Activated naive CD4-positive, alpha-beta T cell treated with anti-CD3 and anti-CD28 coated beads, Interleukin-2, amount 50 U/mL, for 24 hours (primary cell): ENCODE measurements at regions not wholly inside any gene's neighbourhood (a gene's known extent, or its start where the extent isn't known, plus 50 kb on each side); places are given as distances from the start of the nearest gene placed in this dataset.

Experiments
- H3K27ac Mint-ChIP-seq: one replicate; pipeline ENCODE4 v1.8.0; 2021; ENCODE audit warnings: mild to moderate bottlenecking, mixed read lengths
- H3K27me3 Mint-ChIP-seq: one replicate; pipeline ENCODE4 v1.8.0; 2021; ENCODE audit warnings: mixed read lengths
- H3K36me3 Mint-ChIP-seq: one replicate; pipeline ENCODE4 v1.8.0; 2021; ENCODE audit warnings: mixed read lengths
- H3K4me1 Mint-ChIP-seq: one replicate; pipeline ENCODE4 v1.8.0; 2021; ENCODE audit warnings: mixed read lengths
- H3K4me3 Mint-ChIP-seq: one replicate; pipeline ENCODE4 v1.8.0; 2021; ENCODE audit warnings: mild to moderate bottlenecking, mixed read lengths
- H3K9me3 Mint-ChIP-seq: one replicate; pipeline ENCODE4 v1.8.0; 2021; ENCODE audit warnings: mixed read lengths

GRCh38 chr15:62719316-62719715, 323.2 kb upstream of the TPM1 start:
- H3K27ac Mint-ChIP-seq, result no peak overlapping the region
- no peaks in the 10 kb centered on the region for H3K9me3 Mint-ChIP-seq
- no peaks in the 10 kb centered on the region for H3K4me1 Mint-ChIP-seq
- H3K4me3 Mint-ChIP-seq, result no peak overlapping the region
- H3K36me3 Mint-ChIP-seq, result no peaks in the 10 kb centered on the region
- no peaks in the 10 kb centered on the region for H3K27me3 Mint-ChIP-seq

GRCh38 chr15:62722237-62722636, 320.3 kb upstream of the TPM1 start:
- H3K27me3 Mint-ChIP-seq, result no peaks in the 10 kb centered on the region
- no peaks in the 10 kb centered on the region for H3K36me3 Mint-ChIP-seq
- no peak overlapping the region for H3K4me3 Mint-ChIP-seq
- H3K4me1 Mint-ChIP-seq, result no peaks in the 10 kb centered on the region
- no peaks in the 10 kb centered on the region for H3K9me3 Mint-ChIP-seq
- H3K27ac Mint-ChIP-seq, result no peak overlapping the region

GRCh38 chr15:62726461-62726860, 316.1 kb upstream of the TPM1 start:
- Mint-ChIP-seq H3K27me3 (peaks cover 8% of the 10 kb centered on the region), H3K36me3 (no peaks in the 10 kb centered on the region), H3K27ac (no peak overlapping the region), H3K4me1 (no peaks in the 10 kb centered on the region), H3K9me3 (peaks cover 7% of the 10 kb centered on the region), H3K4me3 (no peak overlapping the region)

GRCh38 chr15:62727501-62727900, 315.0 kb upstream of the TPM1 start:
- Mint-ChIP-seq H3K4me3 (no peak overlapping the region), H3K27ac (no peak overlapping the region), H3K4me1 (no peaks in the 10 kb centered on the region), H3K36me3 (no peaks in the 10 kb centered on the region), H3K27me3 (peaks cover 12% of the 10 kb centered on the region), H3K9me3 (peaks cover 7% of the 10 kb centered on the region)

- H3K4me3 Mint-ChIP-seq, result no peak overlapping the region
- peaks cover 7% of the 10 kb centered on the region for H3K9me3 Mint-ChIP-seq
- no peak overlapping the region for H3K27ac Mint-ChIP-seq
- no peaks in the 10 kb centered on the region for H3K4me1 Mint-ChIP-seq
- H3K36me3 Mint-ChIP-seq, result no peaks in the 10 kb centered on the region
- peaks cover 16% of the 10 kb centered on the region for H3K27me3 Mint-ChIP-seq
Observed at GRCh38 chr15:62730825-62731224, 311.7 kb upstream of the TPM1 start.

- Mint-ChIP-seq H3K27me3 (peaks cover 16% of the 10 kb centered on the region), H3K4me3 (no peak overlapping the region)
Observed at GRCh38 chr15:62732078-62732477, 310.5 kb upstream of the TPM1 start.

GRCh38 chr15:62734706-62735105, 307.8 kb upstream of the TPM1 start:
- H3K4me1 Mint-ChIP-seq, result no peaks in the 10 kb centered on the region
- no peak overlapping the region for H3K4me3 Mint-ChIP-seq
- H3K9me3 Mint-ChIP-seq, result peaks cover 7% of the 10 kb centered on the region
- H3K36me3 Mint-ChIP-seq, result no peaks in the 10 kb centered on the region
- no peak overlapping the region for H3K27ac Mint-ChIP-seq
- H3K27me3 Mint-ChIP-seq, result peaks cover 16% of the 10 kb centered on the region

More at GRCh38 chr15:62732078-62732477, 310.5 kb upstream of the TPM1 start:
- H3K27ac Mint-ChIP-seq, result no peak overlapping the region
- H3K36me3 Mint-ChIP-seq, result no peaks in the 10 kb centered on the region
- H3K4me1 Mint-ChIP-seq, result no peaks in the 10 kb centered on the region
- peaks cover 7% of the 10 kb centered on the region for H3K9me3 Mint-ChIP-seq

GRCh38 chr15:62736756-62737155, 305.8 kb upstream of the TPM1 start:
- no peak overlapping the region for H3K27ac Mint-ChIP-seq

GRCh38 chr15:62737551-62737950, 305.0 kb upstream of the TPM1 start:
- no peaks in the 10 kb centered on the region for H3K36me3 Mint-ChIP-seq
- H3K27ac Mint-ChIP-seq, result no peak overlapping the region
- no peak overlapping the region for H3K4me3 Mint-ChIP-seq
- no peaks in the 10 kb centered on the region for H3K9me3 Mint-ChIP-seq
- peaks cover 3% of the 10 kb centered on the region for H3K27me3 Mint-ChIP-seq
- peaks cover 5% of the 10 kb centered on the region for H3K4me1 Mint-ChIP-seq

More at GRCh38 chr15:62736756-62737155, 305.8 kb upstream of the TPM1 start:
- Mint-ChIP-seq H3K4me3 (no peak overlapping the region), H3K36me3 (no peaks in the 10 kb centered on the region), H3K4me1 (no peaks in the 10 kb centered on the region), H3K27me3 (peaks cover 7% of the 10 kb centered on the region), H3K9me3 (no peaks in the 10 kb centered on the region)

GRCh38 chr15:62739082-62739481, 303.5 kb upstream of the TPM1 start:
- Mint-ChIP-seq H3K36me3 (no peaks in the 10 kb centered on the region), H3K4me3 (no peak overlapping the region), H3K9me3 (no peaks in the 10 kb centered on the region), H3K4me1 (peaks cover 6% of the 10 kb centered on the region), H3K27me3 (no peaks in the 10 kb centered on the region), H3K27ac (no peak overlapping the region)

- Mint-ChIP-seq H3K4me3 (no peak overlapping the region), H3K36me3 (no peaks in the 10 kb centered on the region), H3K27me3 (no peaks in the 10 kb centered on the region), H3K4me1 (peaks cover 6% of the 10 kb centered on the region), H3K9me3 (no peaks in the 10 kb centered on the region), H3K27ac (no peak overlapping the region)
Observed at GRCh38 chr15:62739507-62739906, 303.0 kb upstream of the TPM1 start.

- H3K4me3 Mint-ChIP-seq, result no peak overlapping the region
- H3K4me1 Mint-ChIP-seq, result peaks cover 6% of the 10 kb centered on the region
- H3K36me3 Mint-ChIP-seq, result no peaks in the 10 kb centered on the region
- H3K27ac Mint-ChIP-seq, result no peak overlapping the region
- no peaks in the 10 kb centered on the region for H3K27me3 Mint-ChIP-seq
- H3K9me3 Mint-ChIP-seq, result no peaks in the 10 kb centered on the region
Observed at GRCh38 chr15:62740141-62741004, 302.2 kb upstream of the TPM1 start.

GRCh38 chr15:62741106-62741505, 301.4 kb upstream of the TPM1 start:
- no peaks in the 10 kb centered on the region for H3K36me3 Mint-ChIP-seq
- peaks cover 6% of the 10 kb centered on the region for H3K4me1 Mint-ChIP-seq
- H3K9me3 Mint-ChIP-seq, result no peaks in the 10 kb centered on the region
- no peaks in the 10 kb centered on the region for H3K27me3 Mint-ChIP-seq
- no peak overlapping the region for H3K4me3 Mint-ChIP-seq
- no peak overlapping the region for H3K27ac Mint-ChIP-seq

- Mint-ChIP-seq H3K27ac (no peak overlapping the region), H3K4me1 (peaks cover 6% of the 10 kb centered on the region), H3K4me3 (peak overlapping the region; percentile 50), H3K27me3 (no peaks in the 10 kb centered on the region), H3K9me3 (no peaks in the 10 kb centered on the region), H3K36me3 (no peaks in the 10 kb centered on the region)
Observed at GRCh38 chr15:62742409-62743171, 300.0 kb upstream of the TPM1 start.

GRCh38 chr15:62745621-62746225, 296.8 kb upstream of the TPM1 start:
- no peak overlapping the region for H3K4me3 Mint-ChIP-seq
- no peak overlapping the region for H3K27ac Mint-ChIP-seq
- H3K9me3 Mint-ChIP-seq, result no peaks in the 10 kb centered on the region
- H3K27me3 Mint-ChIP-seq, result no peaks in the 10 kb centered on the region
- no peaks in the 10 kb centered on the region for H3K36me3 Mint-ChIP-seq
- peaks cover 6% of the 10 kb centered on the region for H3K4me1 Mint-ChIP-seq

- Mint-ChIP-seq H3K36me3 (no peaks in the 10 kb centered on the region), H3K4me1 (no peaks in the 10 kb centered on the region), H3K9me3 (no peaks in the 10 kb centered on the region), H3K27ac (no peak overlapping the region), H3K27me3 (no peaks in the 10 kb centered on the region), H3K4me3 (no peak overlapping the region)
Observed at GRCh38 chr15:62748196-62748595, 294.4 kb upstream of the TPM1 start.
